D721Med (cell line): ENCODE measurements at regions not wholly inside any gene's neighbourhood (a gene's known extent, or its start where the extent isn't known, plus 50 kb on each side); places are given as distances from the start of the nearest gene placed in this dataset.

ENCODE experiments used
- DNase-seq: peaks from one replicate; pipeline ENCODE4 v3.0.0; 2011; ENCODE audit warnings: low spot score; ENCODE audit not compliant: insufficient read length
- FAIRE-seq: peaks from 2 replicates; lab custom pipeline; 2011; peaks lifted over from hg19 to GRCh38; lab: Jason Lieb, UNC
- TF ChIP-seq, protein P1 (sequence below): IDR thresholded peaks from 2 replicates; pipeline ENCODE4 v1.5.1; 2012; ENCODE audit warnings: mild to moderate bottlenecking, control low read depth; ENCODE audit not compliant: insufficient read depth; ENCODE audit errors: missing control alignments

DNA sequence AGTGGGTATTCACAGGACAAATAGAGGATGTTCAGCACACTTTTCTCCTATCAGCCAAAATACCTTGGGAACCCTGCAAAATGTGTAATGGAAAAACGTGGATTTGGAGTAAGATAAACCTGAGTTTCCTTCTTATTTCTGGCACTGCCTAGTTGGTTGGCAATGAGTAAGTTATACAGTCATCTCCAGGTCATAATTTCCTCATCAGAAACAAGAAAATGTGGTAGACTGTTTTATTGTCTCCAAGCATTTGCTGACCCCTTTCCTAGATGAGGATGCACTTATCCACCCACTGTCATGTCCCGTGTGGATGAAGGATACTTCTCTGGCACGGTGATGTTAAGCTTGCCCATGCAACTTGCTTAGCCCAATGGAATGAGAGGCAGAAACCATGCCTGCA, 458.0 kb downstream of the KIF2B start:
- FAIRE-seq (no peak), DNase-seq (no peak)
- TF ChIP-seq, protein P1, sequence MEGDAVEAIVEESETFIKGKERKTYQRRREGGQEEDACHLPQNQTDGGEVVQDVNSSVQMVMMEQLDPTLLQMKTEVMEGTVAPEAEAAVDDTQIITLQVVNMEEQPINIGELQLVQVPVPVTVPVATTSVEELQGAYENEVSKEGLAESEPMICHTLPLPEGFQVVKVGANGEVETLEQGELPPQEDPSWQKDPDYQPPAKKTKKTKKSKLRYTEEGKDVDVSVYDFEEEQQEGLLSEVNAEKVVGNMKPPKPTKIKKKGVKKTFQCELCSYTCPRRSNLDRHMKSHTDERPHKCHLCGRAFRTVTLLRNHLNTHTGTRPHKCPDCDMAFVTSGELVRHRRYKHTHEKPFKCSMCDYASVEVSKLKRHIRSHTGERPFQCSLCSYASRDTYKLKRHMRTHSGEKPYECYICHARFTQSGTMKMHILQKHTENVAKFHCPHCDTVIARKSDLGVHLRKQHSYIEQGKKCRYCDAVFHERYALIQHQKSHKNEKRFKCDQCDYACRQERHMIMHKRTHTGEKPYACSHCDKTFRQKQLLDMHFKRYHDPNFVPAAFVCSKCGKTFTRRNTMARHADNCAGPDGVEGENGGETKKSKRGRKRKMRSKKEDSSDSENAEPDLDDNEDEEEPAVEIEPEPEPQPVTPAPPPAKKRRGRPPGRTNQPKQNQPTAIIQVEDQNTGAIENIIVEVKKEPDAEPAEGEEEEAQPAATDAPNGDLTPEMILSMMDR, result no peak

DNA sequence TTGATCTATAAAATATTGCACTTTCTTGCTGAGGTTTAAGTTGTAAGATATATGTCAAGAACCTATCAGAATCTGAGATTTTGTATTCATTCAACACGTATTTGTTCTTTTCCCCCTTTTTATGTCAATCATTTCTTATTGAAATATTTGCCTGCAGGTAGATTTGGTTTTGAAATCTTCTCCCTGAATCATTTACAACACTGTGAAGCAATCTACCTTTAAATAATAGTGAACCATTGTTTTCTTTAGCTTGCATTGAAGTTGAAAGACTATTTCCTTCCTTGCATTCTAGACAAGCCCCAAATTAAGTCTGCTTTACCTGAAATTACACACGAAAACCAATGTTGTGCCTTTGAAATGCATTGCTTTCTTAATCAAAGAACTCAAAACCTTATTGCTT, 460.2 kb downstream of the KIF2B start:
- FAIRE-seq, result no peak
- no peak for DNase-seq
- TF ChIP-seq, protein P1, result no peak

DNA sequence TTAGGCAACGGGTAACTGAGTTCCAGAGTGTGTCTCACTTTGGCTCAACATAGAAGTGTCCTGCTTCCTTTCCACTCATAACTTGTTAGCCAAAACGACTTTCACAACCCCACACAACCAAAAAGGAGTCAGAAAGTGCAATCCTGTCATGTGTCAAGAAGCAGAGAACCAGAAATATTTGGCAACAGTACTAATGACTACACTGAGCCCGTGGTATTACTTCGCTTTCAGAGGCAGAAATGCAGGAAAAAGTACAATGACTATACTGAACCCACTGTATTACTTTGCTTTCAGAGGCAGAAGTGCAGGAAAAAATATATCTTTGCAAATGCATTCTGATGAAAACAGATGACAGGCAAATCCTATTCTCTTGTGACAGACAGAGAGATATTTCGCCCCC, 484.6 kb downstream of the KIF2B start:
- DNase-seq (no peak), FAIRE-seq (no peak)
- TF ChIP-seq, protein P1, result no peak

DNA sequence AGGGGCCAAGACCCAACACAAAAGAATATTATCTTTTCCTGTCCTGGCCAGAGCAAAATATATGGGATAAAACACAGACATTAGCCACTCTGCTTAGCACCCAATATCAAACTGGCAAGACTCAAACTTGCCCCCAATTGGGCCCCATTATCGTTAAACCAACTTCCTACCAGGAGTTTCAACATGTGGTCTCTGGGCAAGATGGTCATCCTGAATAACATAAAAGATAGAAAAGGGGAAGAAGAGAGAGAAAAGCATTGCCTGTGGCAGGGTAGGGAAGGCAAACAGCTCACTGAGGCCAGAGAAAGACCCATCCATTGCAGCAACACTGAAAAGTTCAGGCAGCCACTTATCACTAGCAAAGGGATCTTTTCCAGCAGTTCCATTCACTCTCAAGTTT, 502.1 kb downstream of the KIF2B start:
- TF ChIP-seq, protein P1, result no peak
- FAIRE-seq, result no peak

DNA sequence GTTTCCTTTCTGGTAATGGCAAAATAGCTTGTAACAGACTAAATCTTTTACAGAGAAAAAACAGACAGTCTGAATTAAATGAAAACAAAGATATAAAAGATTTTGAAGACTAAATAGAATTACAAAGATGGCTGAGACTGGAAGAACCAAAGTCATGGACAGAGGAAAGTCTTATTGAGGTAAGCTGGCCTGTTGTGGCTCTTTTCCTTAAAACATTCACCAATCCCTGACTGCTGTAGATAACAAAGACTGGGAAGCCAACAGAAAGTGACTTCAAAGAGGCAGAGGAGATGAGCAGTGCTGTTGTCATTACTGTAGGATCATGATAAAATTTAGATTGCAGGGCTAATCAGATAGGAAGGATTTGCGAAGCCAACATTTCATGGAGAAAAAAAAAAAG, 517.0 kb downstream of the KIF2B start:
- FAIRE-seq (no peak), DNase-seq (no peak)
- TF ChIP-seq, protein P1, result no peak

More for the DNA sequence above, 502.1 kb downstream of the KIF2B start:
- DNase-seq, result no peak

DNA sequence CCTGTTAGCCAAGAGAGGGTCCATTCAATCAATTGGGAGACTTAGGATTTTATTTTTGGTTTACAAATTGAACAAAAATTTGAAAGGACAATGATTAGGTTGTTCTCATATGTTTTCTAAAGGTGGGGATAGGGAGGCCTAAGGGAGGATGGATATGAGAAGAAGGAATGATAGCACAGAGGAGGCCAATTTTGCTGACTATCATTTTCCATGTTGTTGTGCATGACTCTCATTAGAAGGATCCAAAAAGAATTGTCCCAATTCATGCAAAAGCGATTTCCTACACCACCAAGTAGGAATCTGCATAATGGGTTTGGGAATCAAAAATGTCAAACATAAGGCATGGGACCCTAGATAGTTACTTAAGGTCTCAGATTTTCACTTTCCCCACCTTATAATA, 524.8 kb downstream of the KIF2B start:
- DNase-seq (no peak), FAIRE-seq (no peak)
- TF ChIP-seq, protein P1, result no peak

DNA sequence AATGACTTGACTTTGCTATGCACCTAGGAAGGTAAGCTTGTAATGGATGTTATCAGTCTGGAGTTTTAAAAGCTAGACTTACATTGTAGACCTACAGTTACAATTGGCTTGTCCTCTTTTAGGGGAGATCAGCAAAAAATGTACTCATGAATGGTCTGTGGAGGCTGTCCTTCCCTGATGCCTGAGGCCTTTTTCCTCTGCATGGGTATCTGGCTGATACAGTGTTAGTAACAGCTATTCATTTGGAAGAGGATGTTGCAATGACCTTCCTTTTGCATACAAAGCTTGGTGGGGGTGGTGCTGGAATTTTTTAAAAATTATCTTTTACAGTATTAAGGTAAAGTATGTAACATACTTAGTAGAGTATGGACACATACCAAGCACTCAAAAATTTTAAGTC, 525.5 kb downstream of the KIF2B start:
- TF ChIP-seq, protein P1, result no peak
- FAIRE-seq (no peak), DNase-seq (no peak)
